WTC11 (cell line): ENCODE measurements at regions not wholly inside any gene's neighbourhood (a gene's known extent, or its start where the extent isn't known, plus 50 kb on each side); places are given as distances from the start of the nearest gene placed in this dataset.

Experiments used
- ATAC-seq: fragments of 200-7000 bp; cut with Tn5 transposase; 2 replicates; pipeline ENCODE4 v1.10.0; 2021; ENCODE audit warnings: mild to moderate bottlenecking, moderate library complexity
- CTCF ChIA-PET: fragments of 300-600 bp; sonication (Branson Sonifier 250); formaldehyde crosslinking; loops from one replicate; lab custom pipeline; 2021; ENCODE audit warnings: antibody characterized with exemption; lab: Charles Lee
- POLR2A ChIA-PET: fragments of 350-600 bp; sonication (Branson Sonifier 250); formaldehyde crosslinking; loops from one replicate; lab custom pipeline; 2021; ENCODE audit warnings: antibody characterized with exemption; lab: Charles Lee
- DNase-seq: peaks from one replicate; pipeline ENCODE4 v3.0.0; 2021; ENCODE audit warnings: low spot score
- H3K27ac Mint-ChIP-seq: 2 replicates; pipeline ENCODE4 v1.8.0; 2021; ENCODE audit warnings: mixed read lengths
- H3K27me3 Mint-ChIP-seq: 2 replicates; pipeline ENCODE4 v1.8.0; 2021; ENCODE audit warnings: low read depth, mild to moderate bottlenecking, moderate library complexity, mixed read lengths
- H3K36me3 Mint-ChIP-seq: 2 replicates; pipeline ENCODE4 v1.8.0; 2021; ENCODE audit warnings: mixed read lengths
- H3K4me1 Mint-ChIP-seq: 2 replicates; pipeline ENCODE4 v1.8.0; 2022; ENCODE audit warnings: mixed read lengths
- H3K4me3 Mint-ChIP-seq: 2 replicates; pipeline ENCODE4 v1.8.0; 2021; ENCODE audit warnings: mild to moderate bottlenecking, moderate library complexity, mixed read lengths
- H3K9me3 Mint-ChIP-seq: 2 replicates; pipeline ENCODE4 v1.8.0; 2021; ENCODE audit warnings: mixed read lengths
- ATF1 ChIP-seq: sonication (generic); formaldehyde crosslinking; IDR thresholded peaks from 2 replicates; pipeline ENCODE4 v1.8.1; 2023; ENCODE audit warnings: mild to moderate bottlenecking, moderate library complexity, missing genetic modification reagents
- CREM ChIP-seq: sonication (generic); formaldehyde crosslinking; IDR thresholded peaks from 2 replicates; pipeline ENCODE4 v1.8.1; 2022; ENCODE audit warnings: mild to moderate bottlenecking, missing genetic modification reagents, moderate library complexity
- ELF4 ChIP-seq: sonication (generic); formaldehyde crosslinking; IDR thresholded peaks from 2 replicates; pipeline ENCODE4 v1.8.1; 2022; ENCODE audit warnings: low read depth, mild to moderate bottlenecking, moderate library complexity, missing genetic modification reagents
- IRF2 ChIP-seq: sonication (generic); formaldehyde crosslinking; IDR thresholded peaks from 2 replicates; pipeline ENCODE4 v1.8.0; 2022; ENCODE audit warnings: low read depth, missing genetic modification reagents, borderline replicate concordance
- NFATC4 ChIP-seq: fragments of 250-450 bp; sonication (Bioruptor Pico); IDR thresholded peaks from 2 replicates; pipeline ENCODE4 v1.9.0; 2021; ENCODE audit warnings: mild to moderate bottlenecking
- NR1H2 ChIP-seq: sonication (generic); formaldehyde crosslinking; IDR thresholded peaks from 2 replicates; pipeline ENCODE4 v1.9.0; 2021; ENCODE audit warnings: mild to moderate bottlenecking, moderate library complexity, missing genetic modification reagents
- NR2C2 ChIP-seq: sonication (generic); formaldehyde crosslinking; IDR thresholded peaks from 2 replicates; pipeline ENCODE4 v1.8.0; 2022; ENCODE audit warnings: mild to moderate bottlenecking, missing genetic modification reagents
- TEAD1 ChIP-seq: sonication (generic); formaldehyde crosslinking; IDR thresholded peaks from 2 replicates; pipeline ENCODE4 v1.8.0; 2022; ENCODE audit warnings: mild to moderate bottlenecking, missing genetic modification reagents
- ZNF121 ChIP-seq: sonication (generic); formaldehyde crosslinking; IDR thresholded peaks from 2 replicates; pipeline ENCODE4 v1.8.0; 2023; ENCODE audit warnings: missing genetic modification reagents
- ZNF232 ChIP-seq: sonication (generic); formaldehyde crosslinking; IDR thresholded peaks from 2 replicates; pipeline ENCODE4 v1.8.0; 2022; ENCODE audit warnings: mild to moderate bottlenecking, missing genetic modification reagents
- ZNF396 ChIP-seq: fragments of 250-450 bp; sonication (Bioruptor Pico); IDR thresholded peaks from 2 replicates; pipeline ENCODE4 v1.8.0; 2021; ENCODE audit warnings: mild to moderate bottlenecking, moderate library complexity, borderline replicate concordance
- ZNF671 ChIP-seq: fragments of 250-450 bp; sonication (Bioruptor Pico); IDR thresholded peaks from 2 replicates; pipeline ENCODE4 v1.8.0; 2021; ENCODE audit warnings: mild to moderate bottlenecking
- TF ChIP-seq, protein P1 (sequence below): sonication (generic); formaldehyde crosslinking; IDR thresholded peaks from 2 replicates; pipeline ENCODE4 v1.8.1; 2022; ENCODE audit warnings: low read depth, mild to moderate bottlenecking, moderate library complexity, missing genetic modification reagents, borderline replicate concordance
- TF ChIP-seq, protein P2 (sequence below): fragments of 200-600 bp; IDR thresholded peaks from 2 replicates; pipeline ENCODE4 v1.8.0; 2022; ENCODE audit warnings: antibody characterized with exemption
- TF ChIP-seq, protein P3 (sequence below): sonication (generic); formaldehyde crosslinking; IDR thresholded peaks from 2 replicates; pipeline ENCODE4 v1.8.1; 2023; ENCODE audit warnings: mild to moderate bottlenecking, missing genetic modification reagents, moderate library complexity
- TF ChIP-seq, protein P4 (sequence below): sonication (generic); formaldehyde crosslinking; IDR thresholded peaks from 2 replicates; pipeline ENCODE4 v1.8.0; 2022; ENCODE audit warnings: mild to moderate bottlenecking, missing genetic modification reagents
- TF ChIP-seq, protein P5 (sequence below): sonication (generic); formaldehyde crosslinking; IDR thresholded peaks from 2 replicates; pipeline ENCODE4 v1.8.0; 2023; ENCODE audit warnings: missing genetic modification reagents
- TF ChIP-seq, protein P6 (sequence below): fragments of 250-450 bp; sonication (Bioruptor Pico); IDR thresholded peaks from 2 replicates; pipeline ENCODE4 v1.9.0; 2021; ENCODE audit warnings: mild to moderate bottlenecking
- TF ChIP-seq, protein P7 (sequence below): sonication (generic); formaldehyde crosslinking; IDR thresholded peaks from 2 replicates; pipeline ENCODE4 v1.8.0; 2022; ENCODE audit warnings: mild to moderate bottlenecking, missing genetic modification reagents

DNA sequence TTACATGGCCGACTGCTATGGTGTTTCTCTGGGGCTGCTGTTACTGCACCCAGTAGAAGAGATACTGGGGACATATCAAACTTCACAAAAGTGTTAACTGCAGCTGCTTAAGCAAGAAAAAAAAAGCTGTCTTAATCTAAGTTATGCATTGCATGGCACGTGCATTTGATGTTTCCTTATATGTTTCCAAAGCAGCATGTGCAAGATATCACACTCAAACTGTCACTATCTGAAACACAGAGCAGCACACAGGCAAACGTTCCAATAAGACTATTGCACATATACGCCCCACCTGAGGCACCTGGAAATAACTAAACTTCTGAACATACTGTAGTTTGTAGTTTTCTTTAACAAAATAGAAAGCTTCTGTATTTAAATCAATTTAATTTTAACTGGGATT, 671.4 kb upstream of the ADGRL2 start:
- Mint-ChIP-seq H3K27me3 (no peaks in the 10 kb centered on the region), H3K4me3 (no peak overlapping the region), H3K4me1 (peaks cover 10% of the 10 kb centered on the region), H3K9me3 (no peaks in the 10 kb centered on the region), H3K36me3 (no peaks in the 10 kb centered on the region), H3K27ac (no peak overlapping the region)
- POLR2A ChIA-PET, result no interaction called here
- ATAC-seq (no peak), DNase-seq (no peak)
- CTCF ChIA-PET, result no interaction called here
- no peak for TF ChIP-seq NR1H2 (CRISPR knock-in tag)
- no peak for TF ChIP-seq ATF1 (CRISPR knock-in tag)
- no peak for TF ChIP-seq NR2C2
- TF ChIP-seq ELF4 (CRISPR knock-in tag), result no peak
- TF ChIP-seq, protein P1, sequence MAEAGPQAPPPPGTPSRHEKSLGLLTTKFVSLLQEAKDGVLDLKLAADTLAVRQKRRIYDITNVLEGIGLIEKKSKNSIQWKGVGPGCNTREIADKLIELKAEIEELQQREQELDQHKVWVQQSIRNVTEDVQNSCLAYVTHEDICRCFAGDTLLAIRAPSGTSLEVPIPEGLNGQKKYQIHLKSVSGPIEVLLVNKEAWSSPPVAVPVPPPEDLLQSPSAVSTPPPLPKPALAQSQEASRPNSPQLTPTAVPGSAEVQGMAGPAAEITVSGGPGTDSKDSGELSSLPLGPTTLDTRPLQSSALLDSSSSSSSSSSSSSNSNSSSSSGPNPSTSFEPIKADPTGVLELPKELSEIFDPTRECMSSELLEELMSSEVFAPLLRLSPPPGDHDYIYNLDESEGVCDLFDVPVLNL (CRISPR knock-in tag), result no peak
- no peak for TF ChIP-seq NFATC4 (CRISPR knock-in tag)
- TF ChIP-seq, all 79 proteins: peak for 0

DNA sequence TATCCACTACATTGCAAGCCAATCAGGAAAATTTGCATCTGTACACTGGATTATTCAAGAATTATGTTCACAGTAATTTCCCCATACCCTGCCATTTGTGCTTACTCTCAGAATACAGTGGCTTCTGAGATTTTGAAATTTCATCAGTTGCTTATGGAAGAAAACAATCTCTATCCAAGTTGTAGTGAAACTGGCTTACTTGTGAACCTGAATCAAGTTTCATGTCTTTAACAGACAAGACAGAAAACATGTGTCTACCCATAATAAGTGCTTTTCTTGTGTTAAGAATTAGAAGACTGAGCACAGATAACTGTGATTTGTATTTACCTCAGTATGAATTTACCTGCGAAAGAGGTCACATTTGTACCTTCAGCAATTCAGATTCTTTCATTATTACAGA, 672.7 kb upstream of the ADGRL2 start:
- H3K27ac Mint-ChIP-seq, result no peak overlapping the region
- no peak for ATAC-seq

More for the DNA sequence above, 672.7 kb upstream of the ADGRL2 start:
- CTCF ChIA-PET, result no interaction called here
- no peak for DNase-seq
- H3K4me1 Mint-ChIP-seq, result peaks cover 13% of the 10 kb centered on the region
- no peak for TF ChIP-seq IRF2 (CRISPR knock-in tag)
- TF ChIP-seq, protein P2, sequence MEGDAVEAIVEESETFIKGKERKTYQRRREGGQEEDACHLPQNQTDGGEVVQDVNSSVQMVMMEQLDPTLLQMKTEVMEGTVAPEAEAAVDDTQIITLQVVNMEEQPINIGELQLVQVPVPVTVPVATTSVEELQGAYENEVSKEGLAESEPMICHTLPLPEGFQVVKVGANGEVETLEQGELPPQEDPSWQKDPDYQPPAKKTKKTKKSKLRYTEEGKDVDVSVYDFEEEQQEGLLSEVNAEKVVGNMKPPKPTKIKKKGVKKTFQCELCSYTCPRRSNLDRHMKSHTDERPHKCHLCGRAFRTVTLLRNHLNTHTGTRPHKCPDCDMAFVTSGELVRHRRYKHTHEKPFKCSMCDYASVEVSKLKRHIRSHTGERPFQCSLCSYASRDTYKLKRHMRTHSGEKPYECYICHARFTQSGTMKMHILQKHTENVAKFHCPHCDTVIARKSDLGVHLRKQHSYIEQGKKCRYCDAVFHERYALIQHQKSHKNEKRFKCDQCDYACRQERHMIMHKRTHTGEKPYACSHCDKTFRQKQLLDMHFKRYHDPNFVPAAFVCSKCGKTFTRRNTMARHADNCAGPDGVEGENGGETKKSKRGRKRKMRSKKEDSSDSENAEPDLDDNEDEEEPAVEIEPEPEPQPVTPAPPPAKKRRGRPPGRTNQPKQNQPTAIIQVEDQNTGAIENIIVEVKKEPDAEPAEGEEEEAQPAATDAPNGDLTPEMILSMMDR, result no peak
- TF ChIP-seq ZNF232 (CRISPR knock-in tag), result no peak
- no peak for TF ChIP-seq ZNF121 (CRISPR knock-in tag)
- TF ChIP-seq, protein P3, sequence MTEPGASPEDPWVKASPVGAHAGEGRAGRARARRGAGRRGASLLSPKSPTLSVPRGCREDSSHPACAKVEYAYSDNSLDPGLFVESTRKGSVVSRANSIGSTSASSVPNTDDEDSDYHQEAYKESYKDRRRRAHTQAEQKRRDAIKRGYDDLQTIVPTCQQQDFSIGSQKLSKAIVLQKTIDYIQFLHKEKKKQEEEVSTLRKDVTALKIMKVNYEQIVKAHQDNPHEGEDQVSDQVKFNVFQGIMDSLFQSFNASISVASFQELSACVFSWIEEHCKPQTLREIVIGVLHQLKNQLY (CRISPR knock-in tag), result no peak
- TF ChIP-seq ZNF671 (CRISPR knock-in tag), result no peak
- TF ChIP-seq, protein P4, sequence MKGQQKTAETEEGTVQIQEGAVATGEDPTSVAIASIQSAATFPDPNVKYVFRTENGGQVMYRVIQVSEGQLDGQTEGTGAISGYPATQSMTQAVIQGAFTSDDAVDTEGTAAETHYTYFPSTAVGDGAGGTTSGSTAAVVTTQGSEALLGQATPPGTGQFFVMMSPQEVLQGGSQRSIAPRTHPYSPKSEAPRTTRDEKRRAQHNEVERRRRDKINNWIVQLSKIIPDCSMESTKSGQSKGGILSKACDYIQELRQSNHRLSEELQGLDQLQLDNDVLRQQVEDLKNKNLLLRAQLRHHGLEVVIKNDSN (CRISPR knock-in tag), result no peak
- TF ChIP-seq, protein P5, sequence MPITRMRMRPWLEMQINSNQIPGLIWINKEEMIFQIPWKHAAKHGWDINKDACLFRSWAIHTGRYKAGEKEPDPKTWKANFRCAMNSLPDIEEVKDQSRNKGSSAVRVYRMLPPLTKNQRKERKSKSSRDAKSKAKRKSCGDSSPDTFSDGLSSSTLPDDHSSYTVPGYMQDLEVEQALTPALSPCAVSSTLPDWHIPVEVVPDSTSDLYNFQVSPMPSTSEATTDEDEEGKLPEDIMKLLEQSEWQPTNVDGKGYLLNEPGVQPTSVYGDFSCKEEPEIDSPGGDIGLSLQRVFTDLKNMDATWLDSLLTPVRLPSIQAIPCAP (CRISPR knock-in tag), result no peak
- no peak for TF ChIP-seq TEAD1 (CRISPR knock-in tag)
- TF ChIP-seq CREM (CRISPR knock-in tag), result no peak
- TF ChIP-seq, protein P6, sequence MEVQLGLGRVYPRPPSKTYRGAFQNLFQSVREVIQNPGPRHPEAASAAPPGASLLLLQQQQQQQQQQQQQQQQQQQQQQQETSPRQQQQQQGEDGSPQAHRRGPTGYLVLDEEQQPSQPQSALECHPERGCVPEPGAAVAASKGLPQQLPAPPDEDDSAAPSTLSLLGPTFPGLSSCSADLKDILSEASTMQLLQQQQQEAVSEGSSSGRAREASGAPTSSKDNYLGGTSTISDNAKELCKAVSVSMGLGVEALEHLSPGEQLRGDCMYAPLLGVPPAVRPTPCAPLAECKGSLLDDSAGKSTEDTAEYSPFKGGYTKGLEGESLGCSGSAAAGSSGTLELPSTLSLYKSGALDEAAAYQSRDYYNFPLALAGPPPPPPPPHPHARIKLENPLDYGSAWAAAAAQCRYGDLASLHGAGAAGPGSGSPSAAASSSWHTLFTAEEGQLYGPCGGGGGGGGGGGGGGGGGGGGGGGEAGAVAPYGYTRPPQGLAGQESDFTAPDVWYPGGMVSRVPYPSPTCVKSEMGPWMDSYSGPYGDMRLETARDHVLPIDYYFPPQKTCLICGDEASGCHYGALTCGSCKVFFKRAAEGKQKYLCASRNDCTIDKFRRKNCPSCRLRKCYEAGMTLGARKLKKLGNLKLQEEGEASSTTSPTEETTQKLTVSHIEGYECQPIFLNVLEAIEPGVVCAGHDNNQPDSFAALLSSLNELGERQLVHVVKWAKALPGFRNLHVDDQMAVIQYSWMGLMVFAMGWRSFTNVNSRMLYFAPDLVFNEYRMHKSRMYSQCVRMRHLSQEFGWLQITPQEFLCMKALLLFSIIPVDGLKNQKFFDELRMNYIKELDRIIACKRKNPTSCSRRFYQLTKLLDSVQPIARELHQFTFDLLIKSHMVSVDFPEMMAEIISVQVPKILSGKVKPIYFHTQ, result no peak
- TF ChIP-seq, protein P7, sequence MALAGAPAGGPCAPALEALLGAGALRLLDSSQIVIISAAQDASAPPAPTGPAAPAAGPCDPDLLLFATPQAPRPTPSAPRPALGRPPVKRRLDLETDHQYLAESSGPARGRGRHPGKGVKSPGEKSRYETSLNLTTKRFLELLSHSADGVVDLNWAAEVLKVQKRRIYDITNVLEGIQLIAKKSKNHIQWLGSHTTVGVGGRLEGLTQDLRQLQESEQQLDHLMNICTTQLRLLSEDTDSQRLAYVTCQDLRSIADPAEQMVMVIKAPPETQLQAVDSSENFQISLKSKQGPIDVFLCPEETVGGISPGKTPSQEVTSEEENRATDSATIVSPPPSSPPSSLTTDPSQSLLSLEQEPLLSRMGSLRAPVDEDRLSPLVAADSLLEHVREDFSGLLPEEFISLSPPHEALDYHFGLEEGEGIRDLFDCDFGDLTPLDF (CRISPR knock-in tag), result no peak
- no peak for TF ChIP-seq ZNF396 (CRISPR knock-in tag)
- TF ChIP-seq, all 79 proteins: peak for 0
- no peaks in the 10 kb centered on the region for H3K27me3 Mint-ChIP-seq
- H3K4me3 Mint-ChIP-seq, result no peak overlapping the region
- H3K9me3 Mint-ChIP-seq, result 0 out of 2 replicates have a peak, but pooled peaks cover 4% of the 10 kb centered on the region
- POLR2A ChIA-PET, result no interaction called here
- no peaks in the 10 kb centered on the region for H3K36me3 Mint-ChIP-seq
